Tibial nerve (tissue), 3 donors: ENCODE measurements at regions not wholly inside any gene's neighbourhood (a gene's known extent, or its start where the extent isn't known, plus 50 kb on each side); places are given as distances from the start of the nearest gene placed in this dataset.

Experiments
- POLR2A ChIP-seq, 2 donors: fragments of 450-650 bp; IDR thresholded peaks; one replicate each; pipeline ENCODE4 v1.6.1; 2017; ENCODE audit warnings: antibody characterized with exemption in 2 of 2, mild to moderate bottlenecking in 2 of 2, moderate library complexity in 2 of 2
- TF ChIP-seq, protein P1 (sequence below), 5 experiments: fragments of 200-600 bp in 3 of 5; fragments of 450-650 bp in 2 of 5; sonication (generic) in 3 of 5; IDR thresholded peaks; one replicate each; pipeline ENCODE4 v1.5.1; 2016 to 2019; ENCODE audit warnings: antibody characterized with exemption in 5 of 5, mild to moderate bottlenecking in 3 of 5, moderate library complexity in 2 of 5

DNA sequence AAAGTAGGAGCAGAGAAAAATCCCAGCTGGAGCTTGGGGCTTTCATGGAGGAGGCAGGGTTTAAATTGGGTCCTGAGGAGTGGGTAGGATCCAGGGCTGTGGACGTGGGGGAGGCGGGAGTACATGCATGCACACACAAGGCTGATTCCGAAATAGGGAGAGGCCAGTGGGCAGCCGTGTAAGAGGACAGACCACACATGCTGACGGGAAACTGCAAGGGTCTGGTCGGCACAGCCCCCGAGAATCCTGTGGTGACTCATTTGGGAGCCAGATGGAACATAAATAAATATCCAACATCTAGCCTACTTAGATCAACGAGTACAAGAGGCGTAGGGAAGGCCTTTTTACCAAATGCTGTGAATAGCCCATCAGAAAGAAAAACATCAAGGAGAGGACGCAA lies 216.3 kb upstream of the ZNF507 start:
- TF ChIP-seq POLR2A (IDR thresholded peaks at IDR 0.05), result no peak
- TF ChIP-seq, protein P1, sequence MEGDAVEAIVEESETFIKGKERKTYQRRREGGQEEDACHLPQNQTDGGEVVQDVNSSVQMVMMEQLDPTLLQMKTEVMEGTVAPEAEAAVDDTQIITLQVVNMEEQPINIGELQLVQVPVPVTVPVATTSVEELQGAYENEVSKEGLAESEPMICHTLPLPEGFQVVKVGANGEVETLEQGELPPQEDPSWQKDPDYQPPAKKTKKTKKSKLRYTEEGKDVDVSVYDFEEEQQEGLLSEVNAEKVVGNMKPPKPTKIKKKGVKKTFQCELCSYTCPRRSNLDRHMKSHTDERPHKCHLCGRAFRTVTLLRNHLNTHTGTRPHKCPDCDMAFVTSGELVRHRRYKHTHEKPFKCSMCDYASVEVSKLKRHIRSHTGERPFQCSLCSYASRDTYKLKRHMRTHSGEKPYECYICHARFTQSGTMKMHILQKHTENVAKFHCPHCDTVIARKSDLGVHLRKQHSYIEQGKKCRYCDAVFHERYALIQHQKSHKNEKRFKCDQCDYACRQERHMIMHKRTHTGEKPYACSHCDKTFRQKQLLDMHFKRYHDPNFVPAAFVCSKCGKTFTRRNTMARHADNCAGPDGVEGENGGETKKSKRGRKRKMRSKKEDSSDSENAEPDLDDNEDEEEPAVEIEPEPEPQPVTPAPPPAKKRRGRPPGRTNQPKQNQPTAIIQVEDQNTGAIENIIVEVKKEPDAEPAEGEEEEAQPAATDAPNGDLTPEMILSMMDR (IDR thresholded peaks at IDR 0.05), result no peak
